Endothelial cell of umbilical vein (primary cell): ENCODE measurements at regions not wholly inside any gene's neighbourhood (a gene's known extent, or its start where the extent isn't known, plus 50 kb on each side); places are given as distances from the start of the nearest gene placed in this dataset.

ENCODE experiments used
- BruUV-seq: library from RNA; stranded (reverse); fragments of 400-500 nt; replicated peaks from 2 replicates; lab custom pipeline; 2021; lab: Mats Ljungman, UMichigan
- CTCF ChIA-PET: fragments of 300-600, 350-600 bp; sonication (Branson Sonifier 250); formaldehyde crosslinking; loops from one replicate; lab custom pipeline; 2021; ENCODE audit warnings: antibody characterized with exemption, inconsistent platforms; lab: Charles Lee
- POLR2A ChIA-PET: fragments of 300-600, 350-600 bp; sonication (Branson Sonifier 250); formaldehyde crosslinking; loops from one replicate; lab custom pipeline; 2021; ENCODE audit warnings: antibody characterized with exemption, inconsistent platforms; lab: Charles Lee
- DNase-seq: peaks from one replicate; pipeline ENCODE4 v3.0.0-alpha.2; 2011; ENCODE audit warnings: low read depth, low spot score
- FAIRE-seq: peaks from 2 replicates; lab custom pipeline; 2011; peaks lifted over from hg19 to GRCh38; lab: Jason Lieb, UNC
- H2AFZ ChIP-seq: 2 replicates; pipeline ENCODE4 v1.6.0; 2012; ENCODE audit warnings: low read depth, low read length, control low read depth, inconsistent platforms
- H3K27ac ChIP-seq: 2 replicates; pipeline ENCODE4 v1.5.1; 2011; ENCODE audit warnings: low read depth, mild to moderate bottlenecking, control low read depth, low read length, moderate library complexity; ENCODE audit not compliant: insufficient read depth
- H3K27me3 ChIP-seq, 2 experiments: 2 replicates each; pipeline versions ENCODE4 v1.6.0 to v1.6.1; 2011; ENCODE audit warnings: low read length in 2 of 2, mixed read lengths in 1 of 2; ENCODE audit not compliant: control insufficient read depth in 2 of 2, insufficient read depth in 2 of 2
- H3K36me3 ChIP-seq, 2 experiments: 2 replicates in 1 of 2; 3 replicates in 1 of 2; pipeline ENCODE4 v1.5.1; 2011; ENCODE audit warnings: low read length in 2 of 2, mild to moderate bottlenecking in 1 of 2, moderate library complexity in 1 of 2; ENCODE audit not compliant: control insufficient read depth in 2 of 2, insufficient read depth in 2 of 2; ENCODE audit errors: extremely low read depth in 1 of 2
- H3K4me1 ChIP-seq: 3 replicates; pipeline ENCODE4 v1.5.1; 2011; ENCODE audit warnings: mild to moderate bottlenecking, low read length; ENCODE audit not compliant: control insufficient read depth, insufficient read depth; ENCODE audit errors: extremely low read depth
- H3K4me2 ChIP-seq: 2 replicates; pipeline ENCODE4 v1.6.1; 2011; ENCODE audit warnings: low read length, control low read depth, mixed read lengths; ENCODE audit not compliant: insufficient read depth
- H3K4me3 ChIP-seq, 3 experiments: fragments of 200-600 bp in 1 of 3; sonication (generic), shearing (Covaris generic) in 1 of 3; replicated peaks in 1 of 3; 2 replicates each; pipeline ENCODE4 v1.5.1; 2011 to 2016; ENCODE audit warnings: control low read depth in 3 of 3, low read length in 3 of 3, mild to moderate bottlenecking in 2 of 3, inconsistent platforms in 1 of 3, low read depth in 1 of 3, moderate library complexity in 1 of 3; ENCODE audit not compliant: insufficient read depth in 1 of 3
- H3K79me2 ChIP-seq: 2 replicates; pipeline ENCODE4 v1.6.0; 2012; ENCODE audit warnings: low read length, inconsistent platforms; ENCODE audit not compliant: control insufficient read depth, insufficient read depth
- H3K9ac ChIP-seq: replicated peaks from 2 replicates; pipeline ENCODE3; 2011; ENCODE audit warnings: low read length, control low read depth; ENCODE audit not compliant: insufficient read depth; ENCODE audit errors: extremely low read depth
- H3K9me1 ChIP-seq: replicated peaks from 3 replicates; pipeline ENCODE4 v1.6.0; 2011; ENCODE audit warnings: mild to moderate bottlenecking, low read length; ENCODE audit not compliant: control insufficient read depth, insufficient read depth; ENCODE audit errors: extremely low read depth
- H3K9me3 ChIP-seq: replicated peaks from 2 replicates; pipeline ENCODE4 v1.5.1; 2012; ENCODE audit warnings: low read length, inconsistent platforms; ENCODE audit not compliant: control insufficient read depth, insufficient read depth
- H4K20me1 ChIP-seq: replicated peaks from 2 replicates; pipeline ENCODE3; 2011; ENCODE audit warnings: mild to moderate bottlenecking, low read length; ENCODE audit not compliant: control insufficient read depth, insufficient read depth; ENCODE audit errors: extremely low read depth
- CTCF ChIP-seq, 2 donors: IDR thresholded peaks; 1 replicate in 1 of 2; 2 replicates in 1 of 2; pipeline ENCODE4 v1.5.1; 2011; ENCODE audit warnings: low read length in 2 of 2, mild to moderate bottlenecking in 2 of 2, moderate library complexity in 2 of 2, control low read depth in 1 of 2, inconsistent platforms in 1 of 2, low read depth in 1 of 2; ENCODE audit not compliant: insufficient read depth in 1 of 2; ENCODE audit errors: extremely low read depth in 1 of 2
- EZH2 ChIP-seq: IDR thresholded peaks from 2 replicates; pipeline ENCODE4 v1.6.1; 2012; ENCODE audit warnings: borderline replicate concordance, low read depth, mild to moderate bottlenecking, moderate library complexity, low read length, inconsistent platforms; ENCODE audit not compliant: severe bottlenecking
- FOS ChIP-seq: IDR thresholded peaks from 2 replicates; pipeline ENCODE4 v1.6.1; 2011; ENCODE audit warnings: mild to moderate bottlenecking, low read length, moderate library complexity, borderline replicate concordance; ENCODE audit not compliant: insufficient read depth
- GATA2 ChIP-seq: IDR thresholded peaks from 2 replicates; pipeline ENCODE4 v1.7.0; 2011; ENCODE audit warnings: low read depth, mild to moderate bottlenecking, moderate library complexity, mixed read lengths, low read length; ENCODE audit not compliant: insufficient read length, insufficient read depth
- JUN ChIP-seq: IDR thresholded peaks from 2 replicates; pipeline ENCODE4 v1.6.1; 2011; ENCODE audit warnings: borderline replicate concordance, low read depth; ENCODE audit not compliant: insufficient read length, insufficient read depth
- MAX ChIP-seq: IDR thresholded peaks from 2 replicates; pipeline ENCODE4 v1.6.1; 2011; ENCODE audit not compliant: insufficient read depth, insufficient read length
- MYC ChIP-seq: IDR thresholded peaks from one replicate; pipeline ENCODE4 v1.6.1; 2011; ENCODE audit warnings: mild to moderate bottlenecking, low read depth, low read length
- dilution Hi-C: fragments of 300-500 bp; cut with MboI; formaldehyde crosslinking; loops from one replicate; pipeline ENCODE4 v1.15.0; 2019; ENCODE audit warnings: low sequenced_read_pairs; ENCODE audit not compliant: extremely low pct_ligation_motif_present
- intact Hi-C: fragments of 100-400 bp; cut with micrococcal nuclease; formaldehyde crosslinking; loops from one replicate; pipeline ENCODE4 v1.10.0; 2022

GRCh38 chr1:217077426-217077825, 354.2 kb upstream of the ESRRG start:
- DNase-seq (no peak), FAIRE-seq (no peak)
- no peaks in the 10 kb centered on the region for H3K79me2 ChIP-seq
- H3K9me1 ChIP-seq = no peaks in the 10 kb centered on the region
- H3K4me1 ChIP-seq = no peaks in the 10 kb centered on the region
- BruUV-seq = no TSS peak
- TF ChIP-seq CTCF (IDR thresholded peaks at IDR 0.05; ENCODE audit: extremely low read depth in 1 of 2, insufficient read depth in 1 of 2, low read depth in 1 of 2, low read length in 2 of 2) = no peak
- TF ChIP-seq FOS = no peak
- no peak for TF ChIP-seq MAX
- no peak for TF ChIP-seq MYC
- no peak for TF ChIP-seq GATA2
- ChIA-PET CTCF (no interaction called here), POLR2A (no interaction called here)
- H2AFZ ChIP-seq = no peak overlapping the region
- dilution Hi-C loops (no loop called here), intact Hi-C loops (no loop called here)
- no peak overlapping the region for H3K4me2 ChIP-seq
- no peaks in the 10 kb centered on the region for H3K9me3 ChIP-seq
- no peaks in the 10 kb centered on the region for H3K36me3 ChIP-seq
- no peaks in the 10 kb centered on the region for H4K20me1 ChIP-seq
- H3K4me3 ChIP-seq = no peak overlapping the region
- H3K27ac ChIP-seq = no peak overlapping the region
- no peak overlapping the region for H3K9ac ChIP-seq
- no peaks in the 10 kb centered on the region for H3K27me3 ChIP-seq

- DNase-seq (no peak), FAIRE-seq (no peak)
- Histone ChIP-seq H3K36me3 (no peaks in the 10 kb centered on the region), H3K9ac (no peak overlapping the region), H3K4me3 (no peak overlapping the region), H3K27me3 (no peaks in the 10 kb centered on the region), H3K4me2 (no peak overlapping the region), H3K9me3 (no peaks in the 10 kb centered on the region), H2AFZ (no peak overlapping the region), H3K79me2 (no peaks in the 10 kb centered on the region), H3K9me1 (no peaks in the 10 kb centered on the region), H3K4me1 (no peaks in the 10 kb centered on the region), H3K27ac (no peak overlapping the region), H4K20me1 (no peaks in the 10 kb centered on the region)
- CTCF ChIA-PET = no interaction called here
- intact Hi-C loops = no loop called here
- dilution Hi-C loops = no loop called here
- no TSS peak for BruUV-seq
- TF ChIP-seq EZH2 (no peak), GATA2 (no peak), JUN (no peak), MAX (no peak), FOS (no peak)
- POLR2A ChIA-PET = no interaction called here
These were observed 353.7 kb upstream of the ESRRG start for GRCh38 chr1:217076902-217077301.
